Astrocyte (in vitro differentiated cells and primary cell): ENCODE measurements at regions not wholly inside any gene's neighbourhood (a gene's known extent, or its start where the extent isn't known, plus 50 kb on each side); places are given as distances from the start of the nearest gene placed in this dataset.

ENCODE experiments used
- DNase-seq: peaks from one replicate; pipeline ENCODE4 v3.0.0-alpha.2; 2010; ENCODE audit warnings: low read depth
- FAIRE-seq: peaks from 2 replicates; lab custom pipeline; 2011; peaks lifted over from hg19 to GRCh38; lab: Jason Lieb, UNC
- H2AFZ ChIP-seq: 2 replicates; pipeline ENCODE4 v1.6.0; 2012; ENCODE audit warnings: low read depth, low read length, inconsistent platforms
- H3K27ac ChIP-seq: 2 replicates; pipeline ENCODE4 v1.5.1; 2011; ENCODE audit warnings: low read depth, low read length, inconsistent platforms
- H3K27me3 ChIP-seq: 2 replicates; pipeline ENCODE4 v1.6.0; 2011; ENCODE audit warnings: low read length, inconsistent platforms; ENCODE audit not compliant: insufficient read depth
- H3K36me3 ChIP-seq: 2 replicates; pipeline ENCODE4 v1.5.1; 2011; ENCODE audit warnings: low read length, inconsistent platforms; ENCODE audit not compliant: insufficient read depth
- H3K4me1 ChIP-seq: 2 replicates; pipeline ENCODE4 v1.5.1; 2011; ENCODE audit warnings: low read length, inconsistent platforms; ENCODE audit not compliant: insufficient read depth
- H3K4me2 ChIP-seq: 2 replicates; pipeline ENCODE4 v1.6.0; 2012; ENCODE audit warnings: low read length, inconsistent platforms
- H3K4me3 ChIP-seq: 2 replicates; pipeline ENCODE4 v1.5.1; 2011; ENCODE audit warnings: low read depth, mild to moderate bottlenecking, low read length, inconsistent platforms; ENCODE audit not compliant: insufficient read depth
- H3K79me2 ChIP-seq: 2 replicates; pipeline ENCODE4 v1.6.0; 2012; ENCODE audit warnings: mild to moderate bottlenecking, low read length, inconsistent platforms; ENCODE audit not compliant: insufficient read depth
- H3K9ac ChIP-seq: 2 replicates; pipeline ENCODE4 v1.6.0; 2012; ENCODE audit warnings: mild to moderate bottlenecking, low read length, inconsistent platforms
- H3K9me3 ChIP-seq: 2 replicates; pipeline ENCODE4 v1.5.1; 2012; ENCODE audit warnings: low read depth, mild to moderate bottlenecking, low read length, inconsistent platforms; ENCODE audit not compliant: insufficient read depth
- H4K20me1 ChIP-seq: 2 replicates; pipeline ENCODE4 v1.6.0; 2012; ENCODE audit warnings: low read length, inconsistent platforms; ENCODE audit not compliant: insufficient read depth
- H3K27ac Mint-ChIP-seq: one replicate; pipeline ENCODE4 v1.8.0; 2021; ENCODE audit warnings: mild to moderate bottlenecking, mixed read lengths; ENCODE audit not compliant: unreplicated experiment
- H3K27me3 Mint-ChIP-seq: one replicate; pipeline ENCODE4 v1.8.0; 2021; ENCODE audit warnings: low read depth, mixed read lengths; ENCODE audit not compliant: unreplicated experiment
- H3K36me3 Mint-ChIP-seq: one replicate; pipeline ENCODE4 v1.8.0; 2021; ENCODE audit warnings: low read depth, mixed read lengths; ENCODE audit not compliant: unreplicated experiment
- H3K4me1 Mint-ChIP-seq: one replicate; pipeline ENCODE4 v1.8.0; 2021; ENCODE audit warnings: low read depth, mixed read lengths; ENCODE audit not compliant: unreplicated experiment
- H3K4me3 Mint-ChIP-seq: one replicate; pipeline ENCODE4 v1.8.0; 2021; ENCODE audit warnings: mild to moderate bottlenecking, moderate library complexity, mixed read lengths; ENCODE audit not compliant: unreplicated experiment
- H3K9me3 Mint-ChIP-seq: one replicate; pipeline ENCODE4 v1.8.0; 2021; ENCODE audit warnings: mild to moderate bottlenecking, mixed read lengths; ENCODE audit not compliant: unreplicated experiment
- EZH2 ChIP-seq: IDR thresholded peaks from 2 replicates; pipeline ENCODE4 v1.6.1; 2012; ENCODE audit warnings: mild to moderate bottlenecking, low read length, inconsistent platforms; ENCODE audit not compliant: insufficient read depth
- TF ChIP-seq, protein P1 (sequence below): IDR thresholded peaks from 2 replicates; pipeline ENCODE4 v1.5.1; 2011; ENCODE audit warnings: low read depth, mild to moderate bottlenecking, inconsistent platforms, low read length, moderate library complexity; ENCODE audit not compliant: insufficient read depth

DNA sequence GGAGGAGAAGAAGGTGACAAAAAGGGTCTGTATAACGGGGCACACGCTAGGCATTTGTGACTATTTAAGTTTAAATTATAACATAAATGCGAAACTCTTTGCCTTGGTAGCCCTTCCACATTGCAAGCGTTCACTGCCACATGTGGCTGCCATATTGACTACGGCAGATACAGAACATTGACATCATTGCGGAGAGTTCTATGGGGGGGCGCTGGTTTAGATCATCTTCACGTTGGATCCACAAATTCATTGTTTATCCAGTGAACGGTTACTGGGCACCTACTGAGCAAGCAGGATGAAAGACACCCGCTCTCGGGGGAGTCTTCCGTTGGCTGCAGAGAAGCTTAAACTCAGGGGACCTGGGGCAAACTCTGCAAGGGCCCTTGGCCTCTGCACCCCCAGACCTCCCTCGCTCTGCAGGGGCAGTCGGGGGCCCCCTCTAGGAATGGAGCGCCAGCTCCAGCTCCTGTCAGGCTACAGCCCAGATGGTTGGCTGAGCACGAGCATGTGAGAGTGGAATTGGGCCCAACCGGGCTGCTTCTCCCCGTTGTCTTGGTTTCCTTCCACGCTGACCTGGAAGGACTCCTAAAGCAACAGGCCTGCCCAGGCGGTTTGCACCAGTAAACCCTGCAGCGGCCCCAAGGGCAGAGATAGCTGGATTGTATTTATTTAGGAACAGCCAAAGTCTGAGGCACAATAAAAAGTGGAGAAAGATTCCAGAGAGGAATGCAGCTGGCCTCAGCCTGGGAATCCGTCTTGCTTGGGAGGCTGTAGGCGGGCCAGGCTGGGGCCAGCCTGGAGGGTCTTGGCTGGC lies 172.2 kb downstream of the SEC14L1 start:
- DNase-seq, result peak; percentile 82
- peaks cover 32% of the 10 kb centered on the region for H3K4me1 Mint-ChIP-seq
- no peak overlapping the region for H3K4me3 ChIP-seq
- peak overlapping the region; percentile 32 for H3K4me2 ChIP-seq
- no peaks in the 10 kb centered on the region for H3K27me3 ChIP-seq
- no peaks in the 10 kb centered on the region for H3K9me3 ChIP-seq
- H3K4me1 ChIP-seq, result peaks cover 48% of the 10 kb centered on the region
- H2AFZ ChIP-seq, result no peak overlapping the region
- H3K9me3 Mint-ChIP-seq, result no peaks in the 10 kb centered on the region
- FAIRE-seq, result no peak
- peak overlapping the region; percentile 20 for H3K9ac ChIP-seq
- H3K79me2 ChIP-seq, result no peaks in the 10 kb centered on the region
- no peaks in the 10 kb centered on the region for H3K36me3 Mint-ChIP-seq
- no peak overlapping the region for H3K4me3 Mint-ChIP-seq
- TF ChIP-seq, protein P1, sequence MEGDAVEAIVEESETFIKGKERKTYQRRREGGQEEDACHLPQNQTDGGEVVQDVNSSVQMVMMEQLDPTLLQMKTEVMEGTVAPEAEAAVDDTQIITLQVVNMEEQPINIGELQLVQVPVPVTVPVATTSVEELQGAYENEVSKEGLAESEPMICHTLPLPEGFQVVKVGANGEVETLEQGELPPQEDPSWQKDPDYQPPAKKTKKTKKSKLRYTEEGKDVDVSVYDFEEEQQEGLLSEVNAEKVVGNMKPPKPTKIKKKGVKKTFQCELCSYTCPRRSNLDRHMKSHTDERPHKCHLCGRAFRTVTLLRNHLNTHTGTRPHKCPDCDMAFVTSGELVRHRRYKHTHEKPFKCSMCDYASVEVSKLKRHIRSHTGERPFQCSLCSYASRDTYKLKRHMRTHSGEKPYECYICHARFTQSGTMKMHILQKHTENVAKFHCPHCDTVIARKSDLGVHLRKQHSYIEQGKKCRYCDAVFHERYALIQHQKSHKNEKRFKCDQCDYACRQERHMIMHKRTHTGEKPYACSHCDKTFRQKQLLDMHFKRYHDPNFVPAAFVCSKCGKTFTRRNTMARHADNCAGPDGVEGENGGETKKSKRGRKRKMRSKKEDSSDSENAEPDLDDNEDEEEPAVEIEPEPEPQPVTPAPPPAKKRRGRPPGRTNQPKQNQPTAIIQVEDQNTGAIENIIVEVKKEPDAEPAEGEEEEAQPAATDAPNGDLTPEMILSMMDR, result no peak
- peak overlapping the region; percentile 11 for H3K27ac ChIP-seq
- peaks cover 5% of the 10 kb centered on the region for H3K27me3 Mint-ChIP-seq
- no peak overlapping the region for H3K27ac Mint-ChIP-seq
- H3K36me3 ChIP-seq, result no peaks in the 10 kb centered on the region
- no peaks in the 10 kb centered on the region for H4K20me1 ChIP-seq

DNA sequence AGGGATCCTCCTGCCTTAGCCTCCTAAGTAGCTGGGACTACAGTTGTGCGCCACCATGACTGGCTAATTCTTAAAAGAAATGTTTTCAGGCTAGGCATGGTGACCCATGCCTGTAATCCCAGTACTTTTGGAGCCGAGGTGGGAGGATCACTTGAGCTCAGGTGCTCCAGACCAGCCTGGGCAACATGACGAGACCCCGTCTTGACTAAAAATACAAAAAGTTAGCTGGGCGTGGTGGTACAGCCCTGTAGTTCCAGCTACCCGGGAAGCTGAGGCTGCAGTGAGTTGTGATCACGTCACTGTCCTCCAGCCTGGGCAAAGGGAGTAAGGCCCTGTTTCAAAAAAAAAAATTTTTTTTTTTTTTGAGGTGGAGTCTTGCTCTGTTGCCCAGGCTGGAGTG lies 173.1 kb downstream of the SEC14L1 start:
- H3K79me2 ChIP-seq, result no peaks in the 10 kb centered on the region
- H3K27ac ChIP-seq, result no peak overlapping the region
- H3K4me2 ChIP-seq, result peak overlapping the region; percentile 32
- Mint-ChIP-seq H3K4me1 (peaks cover 36% of the 10 kb centered on the region), H3K36me3 (no peaks in the 10 kb centered on the region), H3K9me3 (no peaks in the 10 kb centered on the region), H3K27me3 (peaks cover 5% of the 10 kb centered on the region), H3K27ac (no peak overlapping the region), H3K4me3 (no peak overlapping the region)
- no peaks in the 10 kb centered on the region for H3K27me3 ChIP-seq
- no peak overlapping the region for H2AFZ ChIP-seq
- peak overlapping the region; percentile 20 for H3K9ac ChIP-seq
- H3K4me1 ChIP-seq, result peaks cover 44% of the 10 kb centered on the region
- H4K20me1 ChIP-seq, result no peaks in the 10 kb centered on the region
- no peak for DNase-seq
- no peaks in the 10 kb centered on the region for H3K36me3 ChIP-seq
- no peak for TF ChIP-seq EZH2
- TF ChIP-seq, protein P1, result no peak
- no peak overlapping the region for H3K4me3 ChIP-seq
- FAIRE-seq, result no peak
- no peaks in the 10 kb centered on the region for H3K9me3 ChIP-seq

DNA sequence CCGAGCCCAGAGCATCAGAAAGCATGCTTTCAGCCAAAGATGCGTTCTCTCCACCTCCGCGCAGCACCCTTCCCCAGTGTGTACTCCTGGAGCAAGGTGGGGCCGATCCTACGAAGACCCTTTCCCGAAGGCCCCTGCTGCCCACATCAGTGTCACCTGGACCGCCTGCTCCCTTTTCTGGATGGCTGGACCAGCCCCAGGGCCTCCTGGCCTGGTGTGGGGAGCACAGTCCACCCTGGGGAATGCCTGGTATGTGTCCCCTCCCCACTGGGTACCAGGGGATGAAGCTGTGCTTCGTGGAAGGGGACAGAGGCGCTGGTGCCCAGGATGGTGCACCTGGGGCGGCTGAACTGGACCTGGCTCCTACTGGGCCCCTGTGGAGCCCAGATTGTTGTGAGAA lies 173.8 kb downstream of the SEC14L1 start:
- Histone ChIP-seq H3K27ac (no peak overlapping the region), H3K36me3 (no peaks in the 10 kb centered on the region), H3K27me3 (no peaks in the 10 kb centered on the region), H3K9me3 (no peaks in the 10 kb centered on the region), H3K9ac (no peak overlapping the region), H3K4me1 (peaks cover 44% of the 10 kb centered on the region), H2AFZ (no peak overlapping the region), H3K4me2 (no peak overlapping the region), H3K79me2 (no peaks in the 10 kb centered on the region), H3K4me3 (no peak overlapping the region), H4K20me1 (no peaks in the 10 kb centered on the region)
- Mint-ChIP-seq H3K27ac (no peak overlapping the region), H3K9me3 (no peaks in the 10 kb centered on the region), H3K27me3 (peaks cover 5% of the 10 kb centered on the region), H3K36me3 (no peaks in the 10 kb centered on the region), H3K4me3 (no peak overlapping the region), H3K4me1 (peaks cover 37% of the 10 kb centered on the region)
- DNase-seq (no peak), FAIRE-seq (no peak)
- TF ChIP-seq EZH2, result no peak
- TF ChIP-seq, protein P1, result no peak
